GM19397 (cell line): ENCODE measurements at regions not wholly inside any gene's neighbourhood (a gene's known extent, or its start where the extent isn't known, plus 50 kb on each side); places are given as distances from the start of the nearest gene placed in this dataset.

Experiments
- ATAC-seq: cut with Tn5 transposase; IDR thresholded peaks from one replicate; pipeline ENCODE4 v1.9.1; 2021; ENCODE audit warnings: mild to moderate bottlenecking, moderate library complexity; ENCODE audit not compliant: unreplicated experiment

DNA sequence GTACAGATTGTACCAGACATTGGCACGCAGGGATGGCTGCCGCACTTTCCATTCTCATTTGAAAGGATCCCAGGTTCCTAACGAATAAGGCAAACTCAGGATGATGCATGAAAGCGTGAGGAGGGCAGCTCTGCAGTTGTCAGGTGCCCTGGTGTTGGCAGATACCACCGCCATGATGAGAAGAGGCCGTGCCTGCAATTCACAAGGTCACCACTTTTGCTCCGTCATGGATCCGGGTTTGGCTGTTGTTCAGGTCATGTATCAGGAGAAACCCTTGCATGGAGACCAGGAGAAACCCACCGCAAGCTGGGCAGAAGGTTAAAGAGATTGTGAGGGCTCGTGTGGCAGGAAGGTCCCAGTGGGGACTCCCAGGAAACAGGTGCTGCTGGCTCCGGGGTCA lies 233.2 kb downstream of the KLF6 start:
- ATAC-seq, result no peak

DNA sequence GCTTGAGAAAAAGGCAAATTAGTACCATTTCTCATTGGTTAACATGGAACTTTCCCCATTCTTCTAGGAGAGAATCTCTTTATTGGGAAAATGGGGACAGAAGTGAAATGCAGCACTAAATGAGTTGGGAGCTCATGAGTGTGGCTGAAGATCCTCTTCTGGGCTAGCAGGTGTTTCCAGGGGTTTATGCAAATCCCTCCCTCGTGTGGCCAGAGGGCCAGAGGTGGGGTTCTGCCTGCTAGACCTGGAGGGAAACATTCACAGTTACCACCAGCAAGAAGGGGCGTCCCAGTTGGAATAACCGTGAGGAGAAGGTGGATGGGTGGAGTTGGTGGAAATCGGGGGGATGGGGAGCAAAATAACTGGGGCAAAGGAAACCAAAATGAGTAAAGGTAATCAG lies 235.9 kb downstream of the KLF6 start:
- no peak for ATAC-seq

DNA sequence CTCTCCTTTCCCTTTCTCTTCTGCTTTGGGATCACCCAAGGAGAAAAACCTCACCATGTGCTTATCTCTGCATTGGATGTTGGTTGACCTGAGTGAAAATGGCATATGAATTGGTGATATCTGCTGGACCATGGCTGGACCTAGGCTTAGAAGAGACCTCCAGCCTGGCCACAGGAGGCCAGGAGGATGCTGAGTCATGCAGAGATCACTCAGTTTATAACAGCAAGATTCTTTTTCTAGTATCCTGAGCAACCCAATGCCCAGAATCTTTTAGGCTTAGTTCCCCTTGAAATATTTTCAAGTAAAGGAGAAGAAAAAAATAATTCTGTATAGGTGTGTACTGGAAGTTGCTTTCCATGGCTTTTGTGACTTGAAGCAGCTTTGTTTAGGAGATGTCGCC lies 236.3 kb downstream of the KLF6 start:
- no peak for ATAC-seq

DNA sequence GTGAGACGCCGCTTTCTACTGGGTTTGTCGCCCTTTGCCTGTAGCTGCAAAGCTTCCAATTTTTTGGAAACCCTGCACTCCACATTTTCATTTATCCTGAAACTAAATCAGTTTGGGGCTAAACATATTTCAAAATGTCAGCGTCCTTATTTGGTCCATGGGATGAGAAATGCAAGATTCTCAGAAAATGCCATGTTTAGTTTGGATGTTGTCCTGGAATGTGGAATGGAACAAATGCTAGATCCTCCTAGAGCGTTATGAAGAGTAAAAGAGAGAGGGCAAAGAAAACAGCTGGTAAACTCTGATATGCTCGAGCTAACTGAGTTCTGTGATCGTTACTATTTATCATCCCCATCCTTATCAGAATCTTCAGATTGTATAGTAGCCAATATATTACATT lies 236.9 kb downstream of the KLF6 start:
- ATAC-seq, result no peak

DNA sequence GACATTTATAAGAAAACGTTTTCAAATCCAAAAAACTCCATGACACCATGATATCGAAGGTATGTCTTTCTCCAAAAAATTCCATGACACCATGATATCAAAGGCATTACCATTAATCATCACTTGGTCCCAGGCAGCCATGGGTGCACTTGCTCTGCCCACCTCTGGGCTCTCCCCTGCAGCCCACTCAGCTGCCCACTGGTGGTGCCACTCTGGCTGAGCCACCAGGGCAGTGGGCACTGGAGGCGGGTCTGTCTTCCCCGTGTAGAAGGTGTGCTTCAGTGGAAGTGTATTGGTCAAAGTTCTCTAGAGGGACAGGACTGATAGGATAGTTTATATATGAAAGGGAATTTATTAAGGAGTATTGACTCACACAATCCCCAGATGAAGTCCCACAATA lies 240.4 kb downstream of the KLF6 start:
- no peak for ATAC-seq

DNA sequence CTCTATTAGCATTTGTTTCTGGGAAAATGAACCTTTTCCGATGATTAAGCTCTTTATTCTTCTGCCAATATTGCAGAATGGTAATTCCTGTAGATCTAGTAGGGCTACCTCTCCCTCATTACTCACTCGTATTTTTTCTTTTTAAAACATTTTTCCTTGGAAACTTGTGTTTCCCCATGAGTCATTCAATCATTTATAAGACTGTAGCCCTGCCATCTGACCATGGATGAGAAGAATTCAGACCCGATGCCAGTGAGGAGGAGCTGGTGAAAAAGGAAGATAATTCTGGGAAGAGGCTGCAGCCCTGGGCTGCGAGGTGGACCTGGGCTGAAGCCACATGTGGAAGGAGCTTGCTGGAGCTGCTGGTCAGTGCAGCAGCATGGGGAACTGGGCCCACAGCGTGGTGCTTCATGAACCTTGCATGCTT lies 242.8 kb downstream of the KLF6 start:
- ATAC-seq, result no peak

DNA sequence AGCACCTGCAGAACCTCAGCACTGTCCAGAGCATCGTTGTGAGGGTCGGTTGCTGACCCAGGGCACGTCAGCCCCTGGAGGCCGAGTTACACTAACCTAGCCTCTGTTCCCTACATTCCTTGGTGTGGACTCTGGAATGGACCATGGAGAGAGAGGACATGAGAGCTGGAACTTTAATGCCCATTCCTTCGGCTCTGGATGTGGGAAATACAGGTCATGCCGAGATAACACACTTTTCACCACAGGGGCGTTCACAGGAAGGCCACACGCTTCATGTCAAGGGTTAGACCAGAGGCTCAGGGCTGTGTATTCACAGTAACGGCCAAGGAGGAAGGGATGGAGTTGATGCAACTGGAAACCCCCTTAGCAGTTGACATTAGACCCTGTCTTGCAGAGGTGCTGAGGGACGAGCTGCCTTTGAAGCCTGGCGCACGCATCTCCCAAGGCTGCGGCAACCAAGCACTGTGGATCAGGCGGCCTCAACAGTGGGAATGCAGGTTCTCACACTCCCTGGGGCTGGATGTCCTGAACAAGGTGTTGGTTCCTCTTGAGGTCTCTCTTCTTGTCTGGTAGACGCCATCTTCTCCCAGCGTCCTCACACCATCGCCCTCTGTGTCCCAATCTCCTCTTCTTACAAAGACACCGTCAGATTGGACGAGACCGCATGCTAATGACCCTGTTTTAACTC lies 245.2 kb downstream of the KLF6 start:
- ATAC-seq, result no peak

DNA sequence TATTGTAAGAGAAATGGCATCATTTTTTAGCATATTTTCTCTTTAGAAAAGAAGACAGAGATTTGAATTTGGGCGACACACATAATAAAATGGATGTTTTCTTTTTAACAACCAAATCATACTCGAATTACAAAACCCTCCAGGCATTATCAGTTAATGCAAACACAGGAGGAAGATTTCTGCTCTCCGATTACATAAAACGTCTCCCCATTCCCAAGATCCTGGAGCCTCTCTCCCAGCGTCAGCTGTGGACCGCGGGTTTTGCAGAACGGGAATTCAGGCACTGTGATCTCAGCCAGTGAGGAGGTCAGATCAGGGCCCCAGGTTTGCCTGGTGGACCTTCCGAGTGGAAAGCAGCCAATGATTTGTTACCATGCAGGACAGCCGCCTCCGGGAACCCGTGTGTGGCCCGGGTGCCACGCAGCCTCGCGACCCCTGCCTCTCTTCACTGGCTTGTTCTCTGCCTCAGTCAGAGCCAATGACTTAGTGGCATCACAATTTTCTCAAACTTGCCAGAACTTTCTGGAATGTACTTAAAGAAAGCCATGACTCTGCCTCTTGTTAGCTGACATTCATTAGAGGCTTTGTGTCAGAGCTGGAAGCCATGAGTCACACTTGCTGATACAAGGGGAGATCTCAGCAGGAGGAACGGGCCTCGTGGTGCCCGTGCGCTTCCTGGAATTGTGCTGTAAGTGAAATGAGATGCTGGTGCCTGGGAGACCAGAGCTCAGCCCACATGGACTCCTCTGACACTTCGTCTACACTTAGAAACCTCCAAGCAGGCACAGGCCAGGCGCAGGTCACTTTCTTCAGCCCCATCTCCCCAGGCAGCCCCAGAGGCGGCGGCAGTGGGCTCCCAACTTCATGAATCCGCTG lies 246.1 kb downstream of the KLF6 start:
- no peak for ATAC-seq

DNA sequence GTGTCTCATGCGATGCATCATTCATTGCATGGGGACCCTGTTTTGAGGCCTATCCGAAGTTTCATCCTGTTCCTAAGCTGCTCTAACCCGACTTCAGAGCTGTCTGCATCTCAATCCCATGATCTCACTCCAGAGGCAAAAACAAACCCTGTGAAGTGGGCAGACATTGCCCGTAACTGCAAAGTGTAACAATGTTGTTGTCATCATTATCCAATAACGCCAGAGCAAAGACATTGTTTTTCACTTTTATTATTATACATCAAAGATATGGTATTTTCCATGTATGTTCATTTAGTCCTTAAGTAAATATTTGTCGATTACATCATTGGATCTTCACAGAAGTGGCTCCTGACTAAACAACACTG lies 246.7 kb downstream of the KLF6 start:
- no peak for ATAC-seq

DNA sequence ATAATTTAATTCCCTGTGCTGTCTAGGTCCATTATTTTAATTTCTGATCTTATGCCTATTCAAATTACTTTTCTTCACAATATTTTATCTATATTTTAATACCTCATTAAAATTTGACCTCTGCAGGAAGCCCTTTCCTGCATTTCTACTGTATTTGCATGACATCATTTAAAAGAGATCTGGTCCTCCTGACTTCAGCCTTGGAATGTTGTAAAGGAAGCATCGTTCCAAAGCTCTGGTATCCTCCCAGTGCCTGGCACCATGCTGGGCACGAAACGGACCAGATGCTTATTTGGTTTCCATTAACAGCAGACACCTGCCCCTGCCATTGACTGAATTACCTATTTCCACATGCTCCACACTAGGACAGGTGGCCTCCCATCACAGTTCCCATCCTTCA lies 247.5 kb downstream of the KLF6 start:
- no peak for ATAC-seq

DNA sequence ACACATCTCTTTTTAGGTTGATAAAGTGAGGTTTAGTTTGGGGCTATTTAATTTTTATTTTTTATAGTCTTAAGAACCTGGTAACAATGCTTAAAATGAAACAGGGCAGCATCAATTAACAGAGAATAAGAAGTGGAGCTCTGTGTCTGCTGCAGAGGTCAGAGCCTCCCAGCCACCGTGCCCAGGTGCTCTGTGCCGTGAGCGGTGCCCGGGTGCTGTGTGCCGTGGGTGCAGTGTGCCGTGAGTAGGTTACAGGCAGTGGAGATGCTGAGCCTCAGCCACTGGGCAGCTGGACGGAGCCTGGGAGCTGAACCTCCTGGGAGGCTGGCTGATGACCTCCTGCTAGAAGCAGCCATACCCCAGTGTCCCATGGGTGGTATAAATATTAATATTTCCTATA lies 250.0 kb downstream of the KLF6 start:
- ATAC-seq, result no peak

DNA sequence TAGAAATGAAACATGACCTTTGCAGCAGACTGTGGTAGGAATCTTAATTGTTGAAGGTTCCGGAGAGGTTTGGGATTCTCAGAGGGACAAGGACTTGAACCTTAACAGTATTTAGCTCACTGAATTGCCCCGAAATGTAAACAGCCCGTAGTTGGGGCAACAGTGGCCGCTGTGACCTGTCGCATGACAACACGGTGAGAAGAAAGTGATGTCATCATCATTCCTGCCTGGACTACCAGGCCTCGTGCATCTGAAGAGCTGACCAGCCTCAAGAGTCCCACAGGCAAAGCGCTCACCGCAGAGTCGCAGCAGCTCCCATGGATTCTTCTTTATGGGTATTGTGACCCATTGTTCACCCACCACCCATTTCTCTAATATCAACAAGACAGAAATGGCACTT lies 250.6 kb downstream of the KLF6 start:
- ATAC-seq, result no peak

DNA sequence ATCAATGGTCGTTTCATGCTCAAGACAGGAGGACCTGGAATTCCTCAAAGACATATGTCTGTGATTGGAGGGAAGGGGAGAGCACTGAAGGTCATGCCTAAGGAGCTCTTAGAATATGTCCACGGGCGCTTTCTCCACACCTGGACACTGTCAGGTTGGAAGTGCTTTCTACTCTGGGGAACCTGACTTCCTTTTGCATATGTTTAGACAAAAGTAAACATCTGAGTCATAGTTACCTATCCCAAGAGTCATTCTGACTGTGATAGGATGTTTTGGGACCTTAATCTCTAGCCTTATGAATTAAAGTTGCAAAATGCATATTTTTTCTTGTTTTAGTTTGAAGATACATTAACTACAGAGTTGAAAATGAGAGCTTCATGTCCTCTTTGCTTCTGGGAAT lies 251.7 kb downstream of the KLF6 start:
- no peak for ATAC-seq

DNA sequence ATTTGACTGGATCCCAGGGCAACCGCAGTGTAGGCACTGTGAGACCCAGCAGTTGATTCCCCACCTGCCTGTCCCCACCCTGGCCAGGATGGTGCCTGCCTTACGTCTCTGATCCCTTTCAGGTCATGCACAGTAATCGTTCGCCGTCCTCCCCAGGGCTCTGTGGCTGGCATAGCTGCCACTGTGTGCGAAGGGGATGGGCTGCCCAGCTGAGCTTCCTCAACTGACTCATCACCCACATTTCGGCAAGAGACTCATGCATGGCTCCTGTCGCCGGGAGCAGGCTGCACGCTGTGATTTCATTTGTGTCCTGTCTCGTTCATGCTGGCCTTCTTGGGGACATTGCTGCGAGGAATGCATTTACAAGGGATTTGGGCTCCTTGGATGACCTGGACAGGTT lies 252.4 kb downstream of the KLF6 start:
- no peak for ATAC-seq

DNA sequence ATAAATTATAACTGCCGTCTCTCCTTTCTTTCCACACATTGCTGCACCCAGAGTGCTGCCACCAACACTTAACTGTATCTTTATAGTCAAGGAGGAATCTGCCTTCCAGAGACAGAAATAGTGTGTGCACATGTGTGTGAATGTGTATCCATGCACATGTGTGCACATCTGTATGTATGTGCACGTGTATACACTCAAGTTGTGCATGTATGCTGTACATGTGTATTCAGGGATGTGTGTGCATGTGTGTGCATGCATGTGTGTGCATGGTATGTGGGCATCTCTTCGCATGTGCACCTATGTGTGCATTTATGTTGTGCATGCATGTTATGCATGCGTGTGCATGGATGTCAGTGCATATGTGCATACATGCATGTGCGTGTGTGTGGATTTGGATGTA lies 253.3 kb downstream of the KLF6 start:
- ATAC-seq, result no peak

DNA sequence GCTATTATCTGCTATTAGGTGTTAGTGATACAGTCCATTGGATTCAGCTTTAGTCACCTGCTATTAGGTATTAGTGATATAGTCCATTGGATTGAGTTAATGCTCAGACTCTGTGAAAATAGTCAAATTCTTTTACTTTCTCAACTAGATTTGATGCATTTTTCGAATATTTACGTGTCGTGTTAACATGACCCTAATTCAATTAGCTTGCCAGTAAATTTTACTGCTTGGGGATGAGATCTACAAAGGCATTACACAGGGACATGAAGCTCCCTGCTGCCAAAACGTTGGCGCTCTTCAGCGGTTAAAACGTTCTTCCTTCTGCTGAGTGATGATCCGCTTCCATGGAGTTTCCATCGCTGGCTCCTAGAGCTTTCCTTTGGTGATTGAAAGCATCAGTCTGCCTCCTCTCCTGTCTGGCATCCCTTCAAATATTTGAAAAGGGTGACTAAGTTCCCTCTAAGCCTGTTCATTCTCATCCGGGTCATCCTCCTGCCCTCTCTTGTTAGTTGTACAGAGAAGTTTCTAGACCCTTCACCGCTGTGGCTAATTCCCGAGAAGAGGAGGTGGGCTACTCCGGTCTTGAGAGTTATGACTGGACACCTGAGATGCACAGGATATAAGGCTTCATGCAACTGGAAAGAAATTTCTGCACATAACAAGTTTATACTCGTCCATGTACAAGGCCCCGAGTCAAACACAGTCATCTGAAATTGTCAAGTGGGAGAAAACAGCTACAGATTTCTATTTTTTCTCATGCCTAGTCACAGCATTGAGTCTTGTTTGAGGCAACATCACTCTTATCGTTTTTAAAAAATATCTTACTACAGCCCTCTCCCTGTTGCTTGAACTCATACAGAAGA lies 254.0 kb downstream of the KLF6 start:
- no peak for ATAC-seq

DNA sequence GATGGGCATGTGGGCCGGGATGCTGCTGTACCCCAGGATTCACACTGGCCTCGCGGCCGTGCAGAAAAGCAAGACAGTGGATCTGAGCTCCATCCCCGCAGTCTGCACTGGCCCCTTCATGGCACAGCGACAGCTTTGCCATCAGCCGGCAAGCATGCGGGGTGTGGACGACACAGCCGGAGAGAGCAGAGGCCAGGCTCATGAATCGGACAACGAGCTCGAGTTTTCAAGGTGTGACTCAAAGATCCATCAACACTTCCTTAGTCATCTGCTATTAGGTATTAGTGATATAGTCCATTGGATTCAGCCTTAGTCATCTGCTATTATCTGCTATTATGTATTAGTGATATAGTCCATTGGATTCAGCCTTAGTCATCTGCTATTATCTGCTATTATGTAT lies 254.7 kb downstream of the KLF6 start:
- ATAC-seq, result no peak

DNA sequence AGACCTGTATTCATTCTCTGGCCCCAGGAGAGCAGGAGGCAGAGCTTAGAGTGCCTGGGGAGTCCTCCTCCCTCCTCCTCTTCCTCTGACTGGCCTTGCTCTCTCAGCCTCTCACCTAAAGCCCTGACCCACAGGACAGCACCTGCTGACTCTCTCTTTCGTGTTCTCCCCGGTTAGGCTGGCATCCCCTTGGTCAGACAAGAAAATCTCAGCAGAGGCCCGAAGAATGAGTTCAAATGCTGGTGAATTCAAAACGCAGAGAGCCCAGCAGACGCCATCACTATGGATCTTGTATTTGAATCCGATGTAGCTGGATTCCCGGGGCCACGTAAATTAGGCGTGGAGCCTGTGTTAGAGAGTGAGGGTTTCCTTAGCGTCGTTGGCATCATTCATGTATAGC lies 255.3 kb downstream of the KLF6 start:
- ATAC-seq, result no peak

DNA sequence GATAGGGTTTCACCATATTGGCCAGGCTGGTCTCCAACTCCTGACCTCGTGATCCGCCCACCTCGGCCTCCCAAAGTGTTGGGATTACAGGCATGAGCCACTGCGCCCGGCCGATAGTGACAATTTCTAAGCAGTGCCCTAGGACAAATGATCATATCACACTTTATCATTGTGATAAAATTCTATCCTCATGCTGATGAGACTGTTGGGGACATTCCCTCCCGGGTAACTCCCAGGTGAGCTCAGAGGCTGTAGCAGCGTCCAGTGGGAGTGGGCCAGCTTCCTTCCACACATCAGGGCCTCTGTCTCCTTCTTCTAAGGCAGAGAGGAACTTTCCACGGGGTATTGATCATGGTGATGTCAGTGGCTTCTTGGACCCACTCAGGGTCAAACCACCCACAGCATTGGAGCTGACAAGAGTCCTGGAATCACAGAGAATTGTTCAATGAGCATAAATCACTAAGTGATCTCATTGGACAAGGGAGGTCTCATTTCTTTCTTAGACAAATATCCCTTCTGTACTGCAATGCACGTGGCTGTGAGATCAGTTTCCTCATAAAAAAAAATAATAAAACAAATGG lies 256.1 kb downstream of the KLF6 start:
- ATAC-seq, result no peak

DNA sequence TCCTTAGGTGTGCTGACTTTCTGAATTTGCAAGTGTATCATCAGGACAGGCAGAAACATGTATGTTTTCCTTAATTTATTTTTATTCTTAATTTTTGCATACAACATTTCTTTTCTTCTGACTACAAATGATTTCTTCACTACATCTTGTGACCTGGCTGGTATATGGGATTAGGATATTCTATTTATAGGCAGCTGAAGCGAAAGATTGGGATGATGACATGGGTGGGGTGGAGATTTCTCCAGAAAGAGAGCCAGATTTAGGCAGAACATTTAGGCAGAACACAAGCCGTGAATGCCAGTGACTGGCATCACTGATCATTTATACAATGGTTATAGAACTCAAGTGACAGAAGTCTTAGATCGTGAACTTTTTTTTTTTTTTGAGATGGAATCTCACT lies 256.7 kb downstream of the KLF6 start:
- ATAC-seq, result no peak

DNA sequence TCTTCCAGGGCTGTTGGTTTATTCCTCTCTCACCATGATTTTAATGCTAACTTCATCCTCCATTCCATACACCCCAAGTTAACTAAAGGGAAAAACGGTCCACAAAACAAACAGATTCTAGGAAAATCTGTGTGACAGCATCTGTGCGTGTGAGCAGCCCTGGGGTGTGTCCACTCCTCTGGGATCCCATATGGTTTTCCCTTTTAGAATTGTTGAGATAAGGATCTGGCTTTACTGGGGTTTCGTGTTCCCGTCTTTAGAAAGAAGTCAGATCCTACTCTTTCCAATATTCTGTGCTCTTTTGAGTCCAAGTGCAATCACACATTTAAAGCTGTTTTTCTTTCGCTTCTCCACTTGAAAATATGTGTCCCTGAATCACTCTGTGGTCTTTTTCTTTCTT lies 257.1 kb downstream of the KLF6 start:
- no peak for ATAC-seq
